Esophagus squamous epithelium (tissue), 4 donors: ENCODE measurements at regions not wholly inside any gene's neighbourhood (a gene's known extent, or its start where the extent isn't known, plus 50 kb on each side); places are given as distances from the start of the nearest gene placed in this dataset.

Source experiments
- CTCF ChIP-seq, 6 experiments: fragments of 450-650 bp in 4 of 6; fragments of 200-600 bp in 2 of 6; sonication (generic) in 2 of 6; IDR thresholded peaks; one replicate each; pipeline ENCODE4 v1.5.1; 2016 to 2019; ENCODE audit warnings: antibody characterized with exemption in 6 of 6, mild to moderate bottlenecking in 4 of 6, moderate library complexity in 4 of 6
- POLR2A ChIP-seq, 4 donors: fragments of 450-650 bp; IDR thresholded peaks; one replicate each; pipeline ENCODE4 v1.6.1; 2017; ENCODE audit warnings: antibody characterized with exemption in 4 of 4, mild to moderate bottlenecking in 4 of 4, moderate library complexity in 3 of 4

GRCh38 chr2:59968441-59968840 is 585.0 kb downstream of the BCL11A start:
- no peak for TF ChIP-seq POLR2A (IDR thresholded peaks at IDR 0.05)
- no peak for TF ChIP-seq CTCF (IDR thresholded peaks at IDR 0.05)
